Left forelimb (tissue), 1 donor: ENCODE measurements at regions not wholly inside any gene's neighbourhood (a gene's known extent, or its start where the extent isn't known, plus 50 kb on each side); places are given as distances from the start of the nearest gene placed in this dataset.
"Not testable (repeated sequence)": the region's sequence is repeated elsewhere in the genome, so short reads cannot be mapped to it uniquely, and the experiment has no call there.

Experiments used
- DNase-seq: peaks from one replicate; pipeline ENCODE4 v3.0.0-alpha.2; 2018; ENCODE audit warnings: low spot score

DNA sequence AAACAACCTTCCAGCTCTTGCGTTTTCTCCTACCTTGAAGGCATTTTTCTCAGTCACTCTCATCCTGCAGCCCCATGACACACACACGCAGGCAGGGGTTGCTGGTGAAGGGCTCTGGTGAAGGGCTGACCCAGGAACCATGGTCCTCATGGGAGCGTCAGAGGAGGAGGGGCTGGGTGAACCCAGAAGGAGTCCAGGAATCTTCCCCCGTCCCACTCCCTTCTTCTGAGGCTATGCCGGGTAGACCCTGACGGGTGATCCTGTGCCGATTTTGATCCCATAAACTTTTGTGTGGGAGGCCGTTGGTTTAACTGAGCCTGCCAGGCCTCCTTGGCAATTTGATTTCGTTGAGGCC lies 278.4 kb upstream of the FOXF1 start:
- DNase-seq: no peak

DNA sequence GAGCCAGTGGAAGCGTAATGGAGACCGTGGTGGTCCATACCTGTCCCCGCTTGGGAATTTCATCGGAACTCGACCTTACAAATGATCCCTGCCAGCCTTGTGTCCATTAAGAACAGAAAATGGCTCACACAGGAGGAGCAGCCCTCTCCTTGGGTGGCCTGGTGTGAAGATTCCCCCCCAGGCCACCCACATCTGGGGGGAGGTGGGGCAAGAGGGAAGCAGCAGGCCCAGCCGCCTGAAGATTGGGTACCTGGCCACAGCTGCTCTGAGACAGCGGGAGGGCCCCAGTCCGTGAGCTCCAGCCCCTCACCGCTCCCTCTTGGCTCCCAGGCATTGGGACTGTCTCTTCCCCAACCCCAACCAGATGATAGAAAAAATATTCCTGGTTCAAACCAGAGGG lies 277.8 kb upstream of the FOXF1 start:
- DNase-seq: no peak

DNA sequence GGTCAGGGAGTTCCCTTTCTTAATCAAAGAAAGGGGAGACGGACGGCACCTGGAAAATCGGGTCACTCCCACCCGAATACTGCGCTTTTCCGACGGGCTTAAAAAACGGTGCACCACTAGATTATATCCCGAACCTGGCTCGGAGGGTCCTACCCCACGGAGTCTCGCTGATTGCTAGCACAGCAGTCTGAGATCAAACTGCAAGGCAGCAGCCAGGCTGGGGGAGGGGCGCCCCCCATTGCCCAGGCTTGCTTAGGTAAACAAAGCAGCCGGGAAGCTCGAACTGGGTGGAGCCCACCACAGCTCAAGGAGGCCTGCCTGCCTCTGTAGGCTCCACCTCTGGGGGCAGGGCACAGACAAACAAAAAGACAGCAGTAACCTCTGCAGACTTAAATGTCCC lies 276.8 kb upstream of the FOXF1 start:
- DNase-seq: not testable (repeated sequence)

DNA sequence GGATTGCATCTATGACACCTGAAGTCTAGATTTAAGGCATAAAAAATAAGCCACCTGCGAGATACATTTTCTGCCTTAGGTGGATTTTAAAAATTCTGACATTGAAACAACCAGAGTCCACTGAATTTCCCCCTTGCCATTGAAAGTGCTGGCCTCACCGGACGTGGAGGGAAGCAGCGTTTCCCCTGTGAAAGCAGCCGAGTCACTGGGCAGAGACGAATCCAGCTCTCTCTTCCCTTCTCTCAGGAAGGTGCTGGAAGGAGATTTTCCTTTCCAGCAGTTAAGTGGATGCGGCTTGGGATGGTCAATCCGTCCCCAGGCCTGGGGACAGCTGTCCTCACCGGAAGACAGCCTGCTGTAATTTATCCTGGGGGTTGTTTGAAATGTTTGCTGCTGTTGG lies 270.9 kb upstream of the FOXF1 start:
- DNase-seq: no peak

DNA sequence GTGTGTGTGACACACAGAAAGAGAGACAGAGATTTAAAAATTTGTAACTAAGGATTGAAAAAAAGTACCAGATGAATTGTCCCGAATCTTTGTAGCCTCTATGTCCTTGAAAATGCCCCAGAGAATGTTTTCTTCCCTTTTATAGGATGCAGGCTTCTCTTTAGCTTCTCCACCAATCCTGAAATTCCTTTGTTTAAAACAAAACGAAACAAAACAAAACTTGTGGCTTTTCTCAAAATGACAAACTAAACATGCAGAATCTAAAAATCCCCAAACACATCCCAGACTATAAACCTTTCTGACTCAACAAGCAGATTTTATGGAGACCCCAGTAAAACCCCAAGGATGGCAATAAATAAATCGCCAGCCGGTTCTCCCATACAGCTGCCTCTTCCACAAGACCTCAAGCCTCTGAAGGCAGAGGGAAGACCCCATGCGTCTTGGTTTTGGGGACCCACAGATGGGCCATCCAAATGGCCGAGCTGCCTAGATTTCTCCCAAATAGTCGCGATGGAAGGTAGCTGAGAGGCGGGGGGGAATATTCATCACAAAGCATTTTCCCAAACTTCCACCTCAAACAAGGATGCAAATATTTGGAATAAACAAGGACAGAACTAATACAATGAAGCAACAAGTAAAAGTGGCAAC lies 269.5 kb upstream of the FOXF1 start:
- DNase-seq: no peak

DNA sequence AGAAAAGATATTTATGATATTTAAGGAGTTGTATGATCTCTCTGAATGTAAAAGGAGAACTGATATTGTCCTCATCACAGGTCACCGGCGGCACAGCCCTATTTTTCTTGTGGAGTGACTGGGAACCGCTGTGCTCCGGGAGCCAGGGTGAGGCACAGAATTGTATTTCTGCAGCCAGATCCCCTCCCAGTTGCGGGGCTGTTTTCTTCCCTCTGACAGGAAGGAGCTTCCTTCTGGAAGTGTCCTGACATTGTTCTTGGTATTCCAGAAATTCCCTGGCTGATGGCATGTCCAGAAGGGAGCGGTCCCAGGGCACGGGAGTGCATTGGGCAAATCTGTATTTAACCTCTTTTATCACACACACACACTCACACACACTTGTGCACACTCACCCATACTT lies 268.6 kb upstream of the FOXF1 start:
- DNase-seq: no peak

DNA sequence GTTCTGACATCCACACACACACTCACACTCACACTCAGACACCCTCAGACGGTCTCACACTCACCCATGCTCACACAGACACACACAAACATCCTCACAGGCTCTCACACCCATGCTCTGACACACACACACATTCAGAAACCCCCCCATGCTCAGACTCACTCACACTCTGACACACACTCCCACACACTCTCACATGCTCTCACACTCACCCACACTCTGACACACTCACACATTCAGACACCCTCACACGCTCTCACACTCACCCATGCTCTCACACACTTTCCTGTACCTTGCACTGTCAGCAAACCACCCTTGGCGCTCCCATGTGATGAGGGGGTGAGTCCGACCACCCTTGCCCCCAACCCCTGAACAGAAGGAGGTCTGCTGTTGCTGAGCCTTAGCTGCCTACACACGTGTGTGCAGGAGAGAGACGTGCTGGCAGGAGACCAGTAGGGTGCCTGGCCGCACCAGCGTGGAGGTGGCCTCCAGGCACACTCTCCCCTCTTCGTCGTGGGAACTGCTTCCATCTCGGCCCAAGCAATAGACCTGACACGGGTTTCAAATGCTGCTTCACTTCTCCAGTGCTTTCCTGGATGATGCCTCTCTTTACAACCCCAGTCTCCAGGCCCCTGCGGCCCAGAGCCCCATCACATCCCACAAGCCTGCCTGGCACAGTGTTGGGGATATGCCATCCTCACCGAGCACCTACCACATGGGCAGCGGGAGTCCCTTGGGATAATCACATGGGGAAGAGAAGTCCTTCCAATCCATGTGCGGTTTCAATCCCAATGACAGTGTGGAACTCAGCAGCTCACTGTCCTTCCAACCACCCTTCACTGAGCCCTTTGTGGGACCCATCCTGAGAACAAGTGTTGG lies 267.8 kb upstream of the FOXF1 start:
- no peak for DNase-seq

DNA sequence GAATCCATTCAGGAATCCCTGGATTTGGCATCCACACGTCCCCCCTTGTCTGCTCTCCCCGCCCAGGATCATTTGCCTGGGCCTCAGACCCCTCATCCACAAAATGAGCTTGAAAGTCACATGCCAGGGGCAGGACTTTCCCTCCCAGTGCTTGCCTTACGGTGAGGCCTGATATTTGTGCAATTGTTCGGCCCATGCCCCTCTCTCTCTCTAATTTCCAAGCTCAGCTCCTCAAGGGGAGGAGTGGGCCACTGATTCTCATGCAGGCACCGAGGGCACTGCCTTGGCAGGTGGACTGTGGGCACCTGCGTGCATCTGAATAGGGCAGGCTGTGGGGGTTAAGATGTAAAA lies 267.2 kb upstream of the FOXF1 start:
- DNase-seq: peak; percentile 31

DNA sequence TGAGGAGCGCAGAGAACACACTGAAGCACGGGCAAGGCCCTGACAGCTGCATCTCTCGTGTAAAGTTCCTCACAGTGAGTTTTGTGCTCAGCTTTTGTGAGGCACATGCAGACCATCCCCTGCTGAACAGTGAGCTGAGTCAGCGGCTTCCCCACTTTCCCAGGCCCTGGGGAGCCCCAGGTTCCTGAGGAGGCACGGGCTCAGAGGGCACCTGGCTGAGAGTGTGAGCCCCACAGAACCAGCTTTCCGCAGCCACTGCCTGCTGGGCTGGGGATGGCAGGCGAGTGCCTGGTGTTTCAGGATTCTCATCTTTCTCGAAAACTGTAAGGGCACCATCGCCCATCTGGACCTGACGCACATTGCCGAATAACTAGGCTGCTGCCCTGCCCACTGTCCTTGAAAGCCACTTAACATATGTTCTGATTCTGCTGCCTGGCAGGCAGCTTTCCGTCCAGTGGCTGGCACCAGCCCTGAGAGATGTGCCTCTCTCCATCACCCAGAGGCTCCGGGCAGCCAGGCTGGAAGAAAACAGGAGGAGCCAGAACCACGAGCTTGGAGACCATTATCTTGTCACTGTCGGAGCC lies 266.7 kb upstream of the FOXF1 start:
- DNase-seq: no peak

DNA sequence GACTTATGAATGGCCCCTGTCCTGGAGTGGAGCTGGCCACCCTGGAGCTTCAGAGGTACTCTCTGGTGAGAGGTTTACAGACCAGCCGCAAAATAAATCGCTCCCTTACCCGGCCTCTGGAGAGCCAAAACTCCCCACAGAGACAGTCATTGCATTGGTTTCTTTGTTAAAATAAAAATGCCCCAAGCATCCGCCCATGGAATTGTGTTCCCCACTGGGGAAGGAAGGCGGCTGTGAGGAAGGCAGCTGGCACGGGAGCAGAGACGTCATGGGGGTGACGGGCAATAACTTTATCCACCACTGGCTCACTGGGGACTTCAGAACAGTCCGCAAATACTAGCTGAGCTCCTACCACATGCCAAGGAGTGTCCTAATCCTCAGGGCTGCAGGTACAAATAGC lies 266.2 kb upstream of the FOXF1 start:
- DNase-seq: peak; percentile 33

DNA sequence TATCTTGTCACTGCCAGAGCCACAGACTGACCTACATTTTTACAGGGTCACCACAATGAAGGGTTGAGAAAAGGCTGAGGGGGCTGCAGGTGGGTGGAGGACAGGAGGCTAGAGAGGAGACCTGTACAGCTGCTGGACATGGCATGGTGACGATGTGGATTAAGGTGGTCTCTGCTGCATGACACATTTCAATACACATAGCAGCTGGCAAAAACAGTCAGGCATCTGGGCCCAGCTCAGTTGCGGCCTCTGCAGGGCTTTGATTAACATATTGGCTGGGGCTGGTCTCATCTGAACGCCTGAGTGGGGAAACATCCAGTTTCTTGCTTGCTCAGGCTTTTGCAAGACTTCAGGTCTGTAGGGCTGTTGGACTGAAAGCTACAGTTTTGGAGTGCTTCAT lies 265.4 kb upstream of the FOXF1 start:
- no peak for DNase-seq

DNA sequence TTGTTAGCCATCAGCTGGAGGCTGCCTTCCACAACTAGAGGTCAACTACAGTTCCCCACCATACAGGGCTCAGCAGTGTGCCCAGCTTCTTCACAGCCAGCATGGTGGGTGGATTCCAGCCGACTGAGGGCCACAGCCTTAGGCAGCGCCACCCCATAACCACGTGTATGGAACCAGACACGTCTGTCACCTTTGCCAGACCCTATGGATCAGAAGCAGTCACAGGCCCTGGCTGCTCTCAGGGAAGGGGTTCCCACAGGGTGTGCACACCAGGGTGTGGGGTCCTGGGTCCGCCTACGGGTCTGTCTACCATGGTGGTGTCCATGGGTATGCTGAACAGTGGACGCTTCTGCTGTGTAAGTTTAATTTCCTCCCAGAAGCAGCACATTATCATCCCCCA lies 265.0 kb upstream of the FOXF1 start:
- peak; percentile 44 for DNase-seq

DNA sequence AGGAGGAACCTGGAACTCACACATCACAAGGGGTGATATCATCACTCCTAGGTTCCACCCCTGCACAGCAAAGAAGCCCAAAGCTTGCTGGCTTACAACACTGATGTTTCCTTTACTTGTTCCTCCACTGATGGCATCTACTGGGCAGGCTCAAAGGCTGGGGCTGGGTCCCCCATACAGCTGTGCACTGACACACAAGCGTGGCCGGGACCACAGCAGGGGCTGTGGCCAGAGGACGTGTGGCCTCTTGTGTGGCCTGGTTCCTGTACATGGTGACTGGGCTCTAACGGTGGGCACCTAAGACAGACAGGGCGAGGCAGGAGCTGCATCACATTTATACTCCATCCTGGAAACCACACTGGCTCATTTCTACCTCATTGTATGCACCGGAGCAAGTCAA lies 264.4 kb upstream of the FOXF1 start:
- DNase-seq: peak; percentile 22

DNA sequence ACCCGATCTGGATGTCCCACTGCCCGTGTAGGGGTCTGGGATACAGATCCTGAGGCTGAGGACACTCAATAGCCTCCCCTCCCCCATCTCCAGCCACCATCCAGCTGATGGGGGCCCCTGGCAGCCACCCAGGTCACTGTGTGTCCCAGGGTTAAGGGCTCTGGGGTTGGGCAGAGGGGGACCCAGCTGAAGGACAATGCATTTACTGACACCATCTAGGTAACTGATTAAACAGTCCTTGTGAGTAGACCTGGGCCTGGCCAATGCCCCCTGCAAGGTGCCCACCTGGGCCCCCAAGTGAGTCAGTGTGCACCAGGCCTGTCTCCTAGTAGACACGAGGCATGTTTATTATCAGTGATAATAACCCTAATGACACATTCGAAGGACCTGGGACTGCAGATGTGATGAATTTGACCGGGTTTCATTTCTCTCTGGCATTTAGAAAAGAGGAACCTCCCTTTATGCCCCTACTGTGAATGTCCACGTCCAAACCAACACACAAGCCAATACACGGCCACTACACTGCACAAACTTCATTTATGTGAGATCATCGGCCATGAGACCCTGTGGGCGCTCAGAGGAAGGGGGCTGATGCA lies 261.9 kb upstream of the FOXF1 start:
- DNase-seq: peak; percentile 55

DNA sequence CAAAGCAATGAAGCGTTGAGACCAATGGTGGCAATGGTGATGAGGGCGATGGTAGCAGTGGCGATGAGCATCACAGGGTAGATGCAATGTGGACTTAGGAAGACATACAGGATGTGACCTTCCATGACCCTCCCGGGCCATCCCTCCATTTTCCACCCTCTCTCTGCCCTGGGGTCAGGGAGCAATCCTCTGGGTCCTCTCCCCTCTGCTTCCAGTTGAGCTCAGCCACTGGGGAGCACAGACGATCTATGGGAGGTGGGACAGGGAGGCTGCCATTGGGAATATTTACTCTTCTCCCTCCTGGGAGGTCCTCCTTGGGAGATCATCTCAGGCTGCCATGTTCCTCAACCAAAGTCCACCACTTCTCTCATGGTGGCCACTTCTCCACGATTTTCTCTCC lies 260.7 kb upstream of the FOXF1 start:
- peak; percentile 44 for DNase-seq

DNA sequence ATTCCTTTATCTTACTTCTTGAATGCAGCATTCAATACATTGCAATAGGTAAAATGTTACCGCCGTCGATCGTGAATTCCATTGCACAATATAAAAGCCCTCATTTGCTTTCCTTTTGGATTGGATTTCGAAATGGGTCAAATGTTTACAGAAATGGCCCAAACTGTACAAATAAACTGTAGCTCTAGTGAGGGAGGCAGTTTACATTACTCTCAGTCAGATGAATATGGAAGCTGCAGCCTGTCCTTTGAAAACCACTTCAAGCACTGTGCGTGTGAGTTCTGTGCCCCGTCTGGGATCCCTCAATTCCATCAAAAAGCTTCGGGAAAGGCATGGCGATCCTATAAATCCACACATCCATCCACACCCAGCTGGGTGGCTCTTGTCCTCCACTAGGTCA lies 258.6 kb upstream of the FOXF1 start:
- no peak for DNase-seq

DNA sequence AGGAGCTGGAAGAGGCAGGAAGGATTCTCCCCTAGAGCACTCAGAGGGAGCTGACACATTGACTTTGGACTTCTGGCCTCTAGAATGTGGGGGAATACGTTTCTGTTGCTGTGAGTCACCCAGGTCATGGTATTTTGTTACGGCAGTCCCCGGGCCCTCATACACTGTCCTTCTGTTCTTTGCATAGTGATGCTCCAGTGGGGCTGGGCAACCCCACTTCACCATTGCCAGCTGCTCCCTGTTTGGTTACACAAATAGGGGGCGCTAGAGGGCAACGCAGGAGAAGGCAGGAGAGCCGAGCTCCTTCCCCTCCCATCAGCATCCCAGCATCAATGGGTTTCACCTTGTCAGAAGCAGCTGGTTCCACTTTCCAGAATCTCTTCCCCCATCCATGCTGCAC lies 257.7 kb upstream of the FOXF1 start:
- no peak for DNase-seq

DNA sequence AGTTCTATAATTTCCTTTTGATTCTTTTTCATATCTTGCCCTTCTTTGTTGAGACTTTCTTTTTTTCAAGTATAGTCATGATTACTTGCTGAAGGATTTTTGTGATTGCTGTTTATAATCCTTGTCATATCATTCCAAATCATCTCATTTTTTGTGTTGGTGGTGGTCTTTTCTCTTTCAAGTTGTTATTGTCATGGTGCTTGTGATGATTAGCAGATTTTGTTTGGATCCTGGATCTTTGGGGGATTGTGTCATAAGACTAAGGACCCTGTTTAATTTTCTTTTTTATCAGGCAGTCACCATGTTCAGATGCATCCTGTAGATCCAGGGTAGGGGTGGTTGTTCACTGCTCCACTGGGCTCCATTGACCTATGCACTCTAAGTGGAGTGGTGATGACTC lies 254.4 kb upstream of the FOXF1 start:
- no peak for DNase-seq

DNA sequence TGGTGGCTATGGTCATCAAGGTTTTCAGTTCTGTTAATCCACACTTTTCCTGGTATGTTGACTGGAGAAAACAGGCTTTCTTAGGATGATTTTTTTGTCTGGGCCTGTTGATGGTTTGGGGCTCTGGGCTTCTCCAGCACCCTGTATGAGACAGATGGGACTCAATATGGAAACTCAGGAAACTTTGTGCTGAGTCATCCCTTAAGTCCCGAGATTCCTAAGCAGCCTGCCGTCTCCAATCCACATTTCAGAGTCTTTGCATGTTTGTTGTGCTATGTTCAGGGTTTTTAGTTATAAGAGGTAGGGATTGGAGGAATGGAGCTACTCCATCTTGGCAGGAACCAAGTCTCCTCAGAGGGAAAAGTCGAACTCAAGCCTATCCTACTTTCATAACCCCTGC lies 253.3 kb upstream of the FOXF1 start:
- DNase-seq: peak; percentile 20

DNA sequence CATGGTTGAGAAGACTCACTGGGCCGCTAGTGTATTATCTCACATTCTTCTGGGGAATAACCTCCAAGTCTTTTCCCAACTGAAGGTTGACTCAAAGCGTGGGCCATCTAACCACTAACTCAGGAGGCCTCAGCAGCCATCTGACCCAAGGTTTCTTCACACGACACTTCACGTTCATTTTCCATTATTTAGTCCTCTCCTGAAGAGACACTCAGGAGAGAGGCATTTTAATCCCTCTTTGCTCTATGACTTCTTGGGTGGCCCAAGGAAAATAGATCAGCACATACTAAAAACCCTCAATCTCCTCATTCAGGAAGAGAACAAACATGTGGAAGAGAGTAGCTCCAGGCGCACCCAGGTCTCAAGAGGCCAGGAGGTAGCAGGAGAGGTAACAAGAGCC lies 252.8 kb upstream of the FOXF1 start:
- no peak for DNase-seq

DNA sequence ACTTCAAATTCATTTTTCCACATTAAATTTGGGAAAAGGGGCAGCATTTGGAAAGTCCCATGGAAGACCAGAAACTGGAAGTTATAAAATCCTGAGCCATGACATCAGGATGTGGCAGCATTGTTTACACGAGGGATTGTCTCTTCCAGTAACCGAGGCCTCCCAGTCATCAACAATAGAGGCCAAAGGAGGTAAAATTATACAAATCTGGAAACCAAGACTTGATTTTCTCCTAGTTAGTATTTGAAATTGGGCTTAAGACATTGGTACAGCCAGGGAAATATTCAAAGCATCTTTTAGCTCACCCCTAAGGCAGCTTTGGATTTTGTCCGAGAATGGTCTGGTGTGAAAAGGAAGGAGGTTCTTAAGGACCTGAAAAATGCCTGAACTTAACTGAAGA lies 251.6 kb upstream of the FOXF1 start:
- no peak for DNase-seq

DNA sequence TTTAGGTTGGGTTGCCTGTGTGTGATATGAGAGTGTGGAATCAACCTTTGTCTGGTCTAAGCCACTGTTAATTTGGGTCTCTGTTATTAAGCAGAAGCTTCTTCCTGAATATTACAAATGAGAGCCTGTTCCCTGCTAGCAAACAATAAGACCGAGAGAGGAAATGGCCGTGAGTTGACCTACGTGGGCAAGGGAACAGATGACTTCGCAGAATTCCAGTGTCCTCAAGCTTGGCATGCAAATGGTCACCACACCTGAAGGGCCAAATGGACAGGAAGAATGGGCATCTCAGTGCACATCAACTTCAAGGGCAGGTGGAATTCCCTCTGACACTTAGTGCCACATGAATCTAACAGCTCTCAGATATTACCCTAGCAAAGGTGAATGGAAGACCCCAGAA lies 250.8 kb upstream of the FOXF1 start:
- DNase-seq: peak; percentile 25

DNA sequence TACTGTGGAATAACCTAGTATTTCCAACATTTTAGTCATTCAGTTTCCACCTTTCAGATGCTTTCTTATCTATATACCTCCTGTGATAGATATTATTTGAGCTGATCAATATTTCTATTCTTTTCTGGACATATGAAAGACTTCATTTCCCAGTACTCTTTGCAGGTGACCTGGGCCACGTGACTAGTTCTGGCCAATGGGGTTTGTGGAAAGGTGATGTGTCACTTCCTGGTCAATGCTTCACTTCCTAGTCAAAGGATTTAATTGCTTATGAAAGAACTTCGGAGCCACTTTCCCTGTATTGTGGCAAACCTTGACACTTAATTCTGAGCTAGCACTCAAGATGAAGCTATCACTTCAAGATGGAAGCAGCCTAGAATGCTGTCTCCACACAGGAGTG lies 248.9 kb upstream of the FOXF1 start:
- DNase-seq: peak; percentile 18
